ENCODE measurements at regions not wholly inside any gene's neighbourhood (a gene's known extent, or its start where the extent isn't known, plus 50 kb on each side); places are given as distances from the start of the nearest gene placed in this dataset.

GRCh38 chr3:113097960-113098447 is 107.2 kb downstream of the GTPBP8 start:
- H3K23ac ChIP-seq (ENCODE audit: insufficient read length) = no peak overlapping the region
- H2AK5ac ChIP-seq (ENCODE audit: low read depth, low read length) = no peak overlapping the region
- no peak overlapping the region for H3K27ac ChIP-seq (ENCODE audit: low read depth, low read length)
- no peak overlapping the region for H4K8ac ChIP-seq (ENCODE audit: extremely low read depth, insufficient read depth, low read length)
- ChIA-PET CTCF (ENCODE audit: partially characterized antibody) (interaction anchor here (0.6 to 2.7 kb wide), 4 partner anchors 10 to 190 kb away, joined by 3 to 7 read pairs (median 3); no protein-coding TSS in a partner anchor), POLR2A (ENCODE audit: partially characterized antibody) (interaction anchor here (0.7 kb wide), 1 partner anchor 11 kb away, joined by 3 read pairs; no protein-coding TSS in a partner anchor)
- H3K9me3 ChIP-seq (ENCODE audit: insufficient read depth in 2 of 2, low read depth in 1 of 2, low read length in 1 of 2) = no peaks in the 10 kb centered on the region
- no peak overlapping the region for H3K56ac ChIP-seq (replicated peaks; ENCODE audit: insufficient read length, low read depth, low read length)
- no peak overlapping the region for H2BK12ac ChIP-seq (ENCODE audit: low read depth, low read length)
- WGBS, 2 experiments (ENCODE audit: extremely low coverage in 1 of 2, insufficient coverage in 1 of 2, insufficient read length in 1 of 2, insufficient replicate concordance in 2 of 2, low coverage in 1 of 2, low lambda C conversion rate in 2 of 2, missing lambda C conversion rate in 1 of 2) = 84% methylated on average over 3 of the region's 3 CpGs; no CpG with 5 or more reads in 1 of the 2 experiments
- H3K79me2 ChIP-seq (ENCODE audit: control insufficient read depth in 1 of 2, insufficient read depth in 2 of 2, low read length in 2 of 2) = no peaks in the 10 kb centered on the region
- H2AFZ ChIP-seq (ENCODE audit: low read length) = no peak overlapping the region
- no peak overlapping the region for H2BK5ac ChIP-seq (ENCODE audit: low read depth, low read length)
- no peak overlapping the region for H3K9ac ChIP-seq (replicated peaks in 1 of 4; ENCODE audit: extremely low read depth in 1 of 4, low read depth in 3 of 4, low read length in 3 of 4)
- no peaks in the 10 kb centered on the region for H3K36me3 ChIP-seq (ENCODE audit: control insufficient read depth in 2 of 4, insufficient read depth in 4 of 4, low read length in 3 of 4)
- DNase-seq (ENCODE audit: low read depth in 1 of 2, low spot score in 2 of 2) (no peak), FAIRE-seq (no peak)
- H3K4me1 ChIP-seq (replicated peaks in 1 of 4; ENCODE audit: control insufficient read depth in 3 of 4, insufficient read depth in 4 of 4, low read length in 3 of 4) = peaks cover 0 to 11% (median 2%) of the 10 kb centered on the region in 4 experiments; a peak in 3 of 7 replicates
- H3K27me3 ChIP-seq (replicated peaks in 1 of 4; ENCODE audit: control insufficient read depth in 3 of 4, extremely low read depth in 1 of 4, insufficient read depth in 3 of 4, low read length in 3 of 4) = peaks cover 0 to 4% (median 0%) of the 10 kb centered on the region in 4 experiments; a peak in 1 of 7 replicates
- H3K4me3 ChIP-seq (ENCODE audit: extremely low read depth in 1 of 4, insufficient read depth in 2 of 4, low read depth in 3 of 4, low read length in 4 of 4) = no peak overlapping the region
- no peak overlapping the region for H3K18ac ChIP-seq (ENCODE audit: extremely low read depth, low read length)
- H4K5ac ChIP-seq (ENCODE audit: insufficient read length, low read depth, low read length) = no peak overlapping the region
- H2BK20ac ChIP-seq (ENCODE audit: low read length) = no peak overlapping the region
- no peak overlapping the region for H3K14ac ChIP-seq (ENCODE audit: insufficient read length)
- no peak overlapping the region for H4K91ac ChIP-seq (replicated peaks; ENCODE audit: insufficient read length, low read length)
- no peaks in the 10 kb centered on the region for H4K20me1 ChIP-seq (replicated peaks in 1 of 2; ENCODE audit: control insufficient read depth in 1 of 2, insufficient read depth in 2 of 2, low read length in 2 of 2)
- H3K4ac ChIP-seq (replicated peaks; ENCODE audit: insufficient read length, low read depth, low read length) = no peak overlapping the region
- H2BK15ac ChIP-seq (ENCODE audit: low read length) = no peak overlapping the region
- H2BK120ac ChIP-seq (replicated peaks; ENCODE audit: low read depth, low read length) = no peak overlapping the region
- no peaks in the 10 kb centered on the region for H3K23me2 ChIP-seq (ENCODE audit: low read depth, low read length)
- H3K79me1 ChIP-seq (ENCODE audit: low read depth, low read length) = no peaks in the 10 kb centered on the region
- H3K4me2 ChIP-seq (ENCODE audit: insufficient read depth in 1 of 2, low read depth in 2 of 2, low read length in 2 of 2) = no peak overlapping the region
- TF ChIP-seq CEBPB (IDR thresholded peaks at IDR 0.05; ENCODE audit: low read depth, low read length) (no peak), ASH2L (IDR thresholded peaks at IDR 0.05; ENCODE audit: low read length) (no peak), HDAC6 (IDR thresholded peaks at IDR 0.05; ENCODE audit: low read depth, low read length) (no peak), EGR1 (IDR thresholded peaks at IDR 0.05; ENCODE audit: borderline replicate concordance, low read depth, low read length) (no peak)
